ENCODE measurements at regions not wholly inside any gene's neighbourhood (a gene's known extent, or its start where the extent isn't known, plus 50 kb on each side); places are given as distances from the start of the nearest gene placed in this dataset.

- DNase-seq, result no peak
Measured at GRCh38 chr15:62593681-62594399, 428.8 kb upstream of the C2CD4B start.

GRCh38 chr15:62598217-62598616 lies 433.1 kb upstream of the C2CD4B start:
- DNase-seq, result no peak

- DNase-seq, result no peak
Measured at GRCh38 chr15:62599791-62600777, 435.0 kb upstream of the C2CD4B start.

- DNase-seq, result no peak
Measured at GRCh38 chr15:62601777-62602545, 436.9 kb upstream of the C2CD4B start.

GRCh38 chr15:62603742-62604141 lies 438.7 kb upstream of the C2CD4B start:
- DNase-seq, result no peak

- DNase-seq, result no peak
Measured at GRCh38 chr15:62605282-62605681, 437.3 kb upstream of the TPM1 start.

- DNase-seq, result no peak
Measured at GRCh38 chr15:62606376-62607113, 436.0 kb upstream of the TPM1 start.

- no peak for DNase-seq
Measured at GRCh38 chr15:62607114-62607462, 435.5 kb upstream of the TPM1 start.

GRCh38 chr15:62607643-62608042 lies 434.9 kb upstream of the TPM1 start:
- no peak for DNase-seq

GRCh38 chr15:62608369-62608768 lies 434.2 kb upstream of the TPM1 start:
- DNase-seq, result no peak

- DNase-seq, result no peak
Measured at GRCh38 chr15:62610265-62610869, 432.2 kb upstream of the TPM1 start.

- DNase-seq, result no peak
Measured at GRCh38 chr15:62611002-62611401, 431.5 kb upstream of the TPM1 start.

GRCh38 chr15:62612183-62612733 lies 430.3 kb upstream of the TPM1 start:
- no peak for DNase-seq

GRCh38 chr15:62612771-62613170 lies 429.8 kb upstream of the TPM1 start:
- DNase-seq, result no peak

- no peak for DNase-seq
Measured at GRCh38 chr15:62616746-62617145, 425.8 kb upstream of the TPM1 start.

- DNase-seq, result no peak
Measured at GRCh38 chr15:62617741-62618140, 424.8 kb upstream of the TPM1 start.

GRCh38 chr15:62618432-62618831 lies 424.1 kb upstream of the TPM1 start:
- DNase-seq, result no peak

- no peak for DNase-seq
Measured at GRCh38 chr15:62618846-62619504, 423.6 kb upstream of the TPM1 start.

GRCh38 chr15:62619526-62619925 lies 423.0 kb upstream of the TPM1 start:
- DNase-seq, result no peak

- DNase-seq, result no peak
Measured at GRCh38 chr15:62622775-62623174, 419.8 kb upstream of the TPM1 start.

Data from NCI-H1092 (cell line).